ENCODE measurements at regions not wholly inside any gene's neighbourhood (a gene's known extent, or its start where the extent isn't known, plus 50 kb on each side); places are given as distances from the start of the nearest gene placed in this dataset.

GRCh38 chr5:91632871-91633270, 249.8 kb upstream of the ARRDC3 start:
- no peaks in the 10 kb centered on the region for H3K36me3 ChIP-seq (ENCODE audit: insufficient read depth in 1 of 2, low read depth in 1 of 2)
- ATAC-seq (no peak), DNase-seq (no peak)
- H3K27me3 ChIP-seq (ENCODE audit: insufficient read depth in 3 of 3, low read length in 2 of 3), result no peaks in the 10 kb centered on the region
- WGBS, 3 donors, result 14 to 32% (median 30%) methylated on average over 1 of the region's 1 CpG
- TF ChIP-seq, protein P1, sequence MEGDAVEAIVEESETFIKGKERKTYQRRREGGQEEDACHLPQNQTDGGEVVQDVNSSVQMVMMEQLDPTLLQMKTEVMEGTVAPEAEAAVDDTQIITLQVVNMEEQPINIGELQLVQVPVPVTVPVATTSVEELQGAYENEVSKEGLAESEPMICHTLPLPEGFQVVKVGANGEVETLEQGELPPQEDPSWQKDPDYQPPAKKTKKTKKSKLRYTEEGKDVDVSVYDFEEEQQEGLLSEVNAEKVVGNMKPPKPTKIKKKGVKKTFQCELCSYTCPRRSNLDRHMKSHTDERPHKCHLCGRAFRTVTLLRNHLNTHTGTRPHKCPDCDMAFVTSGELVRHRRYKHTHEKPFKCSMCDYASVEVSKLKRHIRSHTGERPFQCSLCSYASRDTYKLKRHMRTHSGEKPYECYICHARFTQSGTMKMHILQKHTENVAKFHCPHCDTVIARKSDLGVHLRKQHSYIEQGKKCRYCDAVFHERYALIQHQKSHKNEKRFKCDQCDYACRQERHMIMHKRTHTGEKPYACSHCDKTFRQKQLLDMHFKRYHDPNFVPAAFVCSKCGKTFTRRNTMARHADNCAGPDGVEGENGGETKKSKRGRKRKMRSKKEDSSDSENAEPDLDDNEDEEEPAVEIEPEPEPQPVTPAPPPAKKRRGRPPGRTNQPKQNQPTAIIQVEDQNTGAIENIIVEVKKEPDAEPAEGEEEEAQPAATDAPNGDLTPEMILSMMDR (IDR thresholded peaks at IDR 0.05), result no peak
- no peak overlapping the region for H3K27ac ChIP-seq
- intact Hi-C loops (cut with DNase I), result no loop called here
- H3K9me3 ChIP-seq, result no peaks in the 10 kb centered on the region
- H3K4me1 ChIP-seq, result no peaks in the 10 kb centered on the region
- no peak overlapping the region for H3K4me3 ChIP-seq

DNA sequence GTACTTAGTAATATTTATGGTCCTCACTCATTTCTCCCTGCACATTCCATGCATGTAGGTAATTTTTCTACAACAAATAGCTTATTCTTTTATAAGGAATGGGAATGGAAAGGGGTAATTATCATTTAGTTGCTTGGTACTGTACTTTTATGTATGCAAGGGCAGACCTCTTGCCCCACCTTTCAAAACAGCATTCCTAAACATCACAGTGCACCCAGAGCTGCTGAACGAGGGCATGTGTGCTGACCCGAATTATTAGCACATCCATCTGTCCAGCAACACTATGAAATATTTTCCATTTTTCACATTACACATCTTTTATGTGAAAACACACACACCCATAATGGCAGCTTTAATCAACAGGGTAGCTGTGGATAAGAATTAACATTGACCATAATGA, 228.6 kb upstream of the ARRDC3 start:
- intact Hi-C loops (cut with DNase I), result no loop called here
- Histone ChIP-seq H3K4me1 (no peaks in the 10 kb centered on the region), H3K27ac (no peak overlapping the region), H3K27me3 (ENCODE audit: insufficient read depth in 3 of 3, low read length in 2 of 3) (no peaks in the 10 kb centered on the region), H3K36me3 (ENCODE audit: insufficient read depth in 1 of 2, low read depth in 1 of 2) (no peaks in the 10 kb centered on the region), H3K9me3 (no peaks in the 10 kb centered on the region), H3K4me3 (no peak overlapping the region)
- TF ChIP-seq, protein P1 (IDR thresholded peaks at IDR 0.05), result no peak
- ATAC-seq, result no peak
- no peak for DNase-seq
- WGBS, 3 donors, result 64 to 82% (median 72%) methylated on average over 2 of the region's 2 CpGs

DNA sequence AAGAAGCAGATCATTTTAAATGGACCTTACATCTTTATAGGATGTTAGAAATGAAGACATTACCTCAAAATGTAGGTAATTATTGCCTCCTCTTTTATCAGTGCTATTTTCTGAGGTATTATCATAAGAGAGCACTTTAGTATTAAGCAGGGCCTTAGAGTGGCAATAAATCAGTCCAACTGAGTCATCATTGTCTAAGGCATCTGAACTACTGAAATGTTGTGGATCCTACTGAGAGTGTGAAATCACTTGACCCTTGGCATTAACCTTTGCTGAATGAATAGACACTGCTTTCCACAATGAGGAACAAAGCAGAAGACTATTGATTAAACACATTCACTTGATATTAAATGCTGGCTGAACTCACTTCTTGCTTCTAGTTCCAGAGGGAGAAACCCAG, 224.6 kb upstream of the ARRDC3 start:
- Histone ChIP-seq H3K4me3 (no peak overlapping the region), H3K36me3 (ENCODE audit: insufficient read depth in 1 of 2, low read depth in 1 of 2) (no peaks in the 10 kb centered on the region), H3K27ac (no peak overlapping the region), H3K27me3 (ENCODE audit: insufficient read depth in 3 of 3, low read length in 2 of 3) (no peaks in the 10 kb centered on the region), H3K4me1 (no peaks in the 10 kb centered on the region), H3K9me3 (no peaks in the 10 kb centered on the region)
- intact Hi-C loops (cut with DNase I), result no loop called here
- ATAC-seq (no peak), DNase-seq (no peak)
- TF ChIP-seq, protein P1 (IDR thresholded peaks at IDR 0.05), result no peak

- TF ChIP-seq, protein P1 (IDR thresholded peaks at IDR 0.05), result no peak
- no peak for ATAC-seq
- no peaks in the 10 kb centered on the region for H3K36me3 ChIP-seq (ENCODE audit: insufficient read depth in 1 of 2, low read depth in 1 of 2)
- no peak for DNase-seq
- 81 to 83% (median 82%) methylated on average over 5 of the region's 5 CpGs for WGBS, 3 donors
- intact Hi-C loops (cut with DNase I), result no loop called here
- no peaks in the 10 kb centered on the region for H3K27me3 ChIP-seq (ENCODE audit: insufficient read depth in 3 of 3, low read length in 2 of 3)
- no peak overlapping the region for H3K4me3 ChIP-seq
- H3K9me3 ChIP-seq, result no peaks in the 10 kb centered on the region
- H3K27ac ChIP-seq, result no peak overlapping the region
- H3K4me1 ChIP-seq, result no peaks in the 10 kb centered on the region
Measured at GRCh38 chr5:91599863-91600262, 216.7 kb upstream of the ARRDC3 start.

DNA sequence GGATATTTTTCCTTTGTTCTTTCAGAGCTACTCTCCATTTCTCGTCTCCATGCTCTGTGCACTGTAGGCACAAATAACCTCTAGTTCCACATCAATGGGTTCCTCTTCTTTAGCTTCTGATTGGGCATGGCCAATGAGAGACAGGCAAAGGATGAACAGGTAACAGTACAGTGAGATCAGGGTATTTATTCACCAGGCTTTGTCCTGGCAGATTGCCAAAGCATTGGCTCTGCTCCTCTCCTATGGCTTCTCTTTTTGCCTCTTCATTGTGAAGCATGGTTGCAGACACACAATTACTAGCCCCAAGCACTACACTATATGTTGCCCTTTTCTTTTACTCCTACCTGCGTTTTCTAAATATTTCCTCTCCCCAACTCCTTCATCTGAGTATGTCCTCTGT, 215.1 kb upstream of the ARRDC3 start:
- Histone ChIP-seq H3K36me3 (ENCODE audit: insufficient read depth in 1 of 2, low read depth in 1 of 2) (no peaks in the 10 kb centered on the region), H3K27me3 (ENCODE audit: insufficient read depth in 3 of 3, low read length in 2 of 3) (no peaks in the 10 kb centered on the region), H3K27ac (no peak overlapping the region), H3K4me1 (no peaks in the 10 kb centered on the region), H3K9me3 (peaks cover 5% of the 10 kb centered on the region), H3K4me3 (no peak overlapping the region)
- 83 to 84% (median 84%) methylated on average over 2 of the region's 2 CpGs for WGBS, 3 donors
- TF ChIP-seq, protein P1 (IDR thresholded peaks at IDR 0.05), result no peak
- ATAC-seq (no peak), DNase-seq (no peak)
- intact Hi-C loops (cut with DNase I), result no loop called here
